Loucy (cell line): ENCODE measurements at regions not wholly inside any gene's neighbourhood (a gene's known extent, or its start where the extent isn't known, plus 50 kb on each side); places are given as distances from the start of the nearest gene placed in this dataset.

Experiments
- H2AFZ ChIP-seq: fragments of 200-600 bp; sonication (generic); 2 replicates; pipeline ENCODE4 v1.6.0; 2016; ENCODE audit warnings: antibody characterized with exemption, mild to moderate bottlenecking, low read length, moderate library complexity
- H3F3A ChIP-seq: fragments of 200-600 bp; 2 replicates; pipeline ENCODE4 v1.6.0; 2016; ENCODE audit warnings: antibody characterized with exemption, low read depth, mild to moderate bottlenecking
- H3K27me3 ChIP-seq: fragments of 200-600 bp; sonication (generic); 2 replicates; pipeline ENCODE4 v1.6.1; 2014; ENCODE audit warnings: low read length, mild to moderate bottlenecking; ENCODE audit not compliant: insufficient read depth, poor library complexity, severe bottlenecking
- H3K36me3 ChIP-seq: fragments of 200-600 bp; sonication (generic); 2 replicates; pipeline ENCODE4 v1.6.1; 2016; ENCODE audit warnings: low read length; ENCODE audit not compliant: insufficient read depth
- H3K4me1 ChIP-seq: fragments of 200-600 bp; sonication (generic); 2 replicates; pipeline ENCODE4 v1.5.1; 2014; ENCODE audit warnings: low read length, mild to moderate bottlenecking; ENCODE audit not compliant: insufficient read depth, poor library complexity, severe bottlenecking
- H3K4me2 ChIP-seq: fragments of 200-600 bp; sonication (generic); 2 replicates; pipeline ENCODE4 v1.6.0; 2014; ENCODE audit warnings: antibody characterized with exemption, low read length, low read depth, mild to moderate bottlenecking; ENCODE audit not compliant: poor library complexity, severe bottlenecking
- H3K4me3 ChIP-seq: fragments of 200-600 bp; sonication (generic); 2 replicates; pipeline ENCODE4 v1.5.1; 2014; ENCODE audit warnings: low read length, mild to moderate bottlenecking, mixed read lengths; ENCODE audit not compliant: poor library complexity, severe bottlenecking
- H3K79me2 ChIP-seq: fragments of 200-600 bp; sonication (generic); 2 replicates; pipeline ENCODE4 v1.6.1; 2014; ENCODE audit warnings: low read length; ENCODE audit not compliant: insufficient read depth
- H3K9ac ChIP-seq: fragments of 200-600 bp; sonication (generic); 2 replicates; pipeline ENCODE4 v1.6.0; 2014; ENCODE audit warnings: mild to moderate bottlenecking, low read depth, low read length, moderate library complexity; ENCODE audit not compliant: poor library complexity, severe bottlenecking
- H3K9me2 ChIP-seq: fragments of 200-600 bp; sonication (generic); replicated peaks from 2 replicates; pipeline ENCODE4 v1.6.1; 2016; ENCODE audit warnings: low read depth, low read length, mixed read lengths
- H3K9me3 ChIP-seq: fragments of 200-600 bp; sonication (generic); 2 replicates; pipeline ENCODE4 v1.6.1; 2014; ENCODE audit warnings: mild to moderate bottlenecking, antibody characterized with exemption, low read length, low read depth; ENCODE audit not compliant: insufficient read depth
- H4K20me1 ChIP-seq: fragments of 200-600 bp; sonication (generic); 2 replicates; pipeline ENCODE4 v1.6.0; 2014; ENCODE audit warnings: antibody characterized with exemption, low read length, mild to moderate bottlenecking; ENCODE audit not compliant: insufficient read depth, poor library complexity, severe bottlenecking
- CTCF ChIP-seq: fragments of 200-600 bp; sonication (generic); conservative IDR thresholded peaks from 2 replicates; pipeline ENCODE4 v1.5.1; 2014; ENCODE audit warnings: mild to moderate bottlenecking, antibody characterized with exemption, low read length
- EZH2phosphoT487 ChIP-seq: fragments of 200-600 bp; IDR thresholded peaks from 2 replicates; pipeline ENCODE4 v1.6.1; 2018; ENCODE audit warnings: antibody characterized with exemption, mild to moderate bottlenecking, moderate library complexity, borderline replicate concordance

- H2AFZ ChIP-seq: no peak overlapping the region
- H3K4me2 ChIP-seq: no peak overlapping the region
- peaks cover 2% of the 10 kb centered on the region; the same call in 1 of the 2 replicates for H3K9me3 ChIP-seq
- no peaks in the 10 kb centered on the region for H3K27me3 ChIP-seq
- TF ChIP-seq CTCF: no peak
- no peak for TF ChIP-seq EZH2phosphoT487
- no peaks in the 10 kb centered on the region for H3K36me3 ChIP-seq
- H3F3A ChIP-seq: no peaks in the 10 kb centered on the region
- no peaks in the 10 kb centered on the region for H3K9me2 ChIP-seq
- H4K20me1 ChIP-seq: no peaks in the 10 kb centered on the region
- no peak overlapping the region for H3K9ac ChIP-seq
- H3K4me3 ChIP-seq: no peak overlapping the region
- no peaks in the 10 kb centered on the region for H3K79me2 ChIP-seq
- H3K4me1 ChIP-seq: no peaks in the 10 kb centered on the region
These were observed 172.3 kb upstream of the PPP2R2D start for GRCh38 chr10:131728286-131729228.

GRCh38 chr10:131729361-131729760, 171.4 kb upstream of the PPP2R2D start:
- peaks cover 1% of the 10 kb centered on the region; the same call in 1 of the 2 replicates for H3K9me3 ChIP-seq
- no peaks in the 10 kb centered on the region for H3K27me3 ChIP-seq
- no peaks in the 10 kb centered on the region for H3K4me1 ChIP-seq
- no peak overlapping the region for H2AFZ ChIP-seq
- H3K36me3 ChIP-seq: no peaks in the 10 kb centered on the region
- no peaks in the 10 kb centered on the region for H4K20me1 ChIP-seq
- no peak overlapping the region for H3K4me2 ChIP-seq
- no peaks in the 10 kb centered on the region for H3K79me2 ChIP-seq
- H3K9me2 ChIP-seq: no peaks in the 10 kb centered on the region
- no peak for TF ChIP-seq EZH2phosphoT487
- no peak for TF ChIP-seq CTCF
- H3K4me3 ChIP-seq: no peak overlapping the region
- H3K9ac ChIP-seq: no peak overlapping the region
- no peaks in the 10 kb centered on the region for H3F3A ChIP-seq

GRCh38 chr10:131729938-131730660, 170.7 kb upstream of the PPP2R2D start:
- Histone ChIP-seq H3K9ac (no peak overlapping the region), H3K27me3 (no peaks in the 10 kb centered on the region), H4K20me1 (no peaks in the 10 kb centered on the region), H3K9me3 (no peaks in the 10 kb centered on the region; the same call in 1 of the 2 replicates), H3K9me2 (no peaks in the 10 kb centered on the region), H3K4me3 (no peak overlapping the region), H2AFZ (no peak overlapping the region), H3K79me2 (no peaks in the 10 kb centered on the region), H3K4me2 (no peak overlapping the region), H3F3A (no peaks in the 10 kb centered on the region), H3K36me3 (no peaks in the 10 kb centered on the region), H3K4me1 (no peaks in the 10 kb centered on the region)
- no peak for TF ChIP-seq CTCF
- no peak for TF ChIP-seq EZH2phosphoT487
